Right lobe of liver (tissue), 6 donors: ENCODE measurements at regions not wholly inside any gene's neighbourhood (a gene's known extent, or its start where the extent isn't known, plus 50 kb on each side); places are given as distances from the start of the nearest gene placed in this dataset.

Source experiments
- ATAC-seq, 4 donors: fragments of 200-7000 bp; cut with Tn5 transposase; one replicate each; pipeline ENCODE4 v1.9.1; 2020; ENCODE audit warnings: mild to moderate bottlenecking in 4 of 4, moderate library complexity in 4 of 4
- DNase-seq, 3 donors: peaks; one replicate each; pipeline ENCODE4 v3.0.0-alpha.2; 2020
- H3K27ac ChIP-seq, 3 donors: fragments of 200-600 bp; one replicate each; pipeline ENCODE4 v1.8.0; 2022
- H3K27me3 ChIP-seq, 2 donors: fragments of 200-600 bp; one replicate each; pipeline ENCODE4 v1.8.0; 2022
- H3K36me3 ChIP-seq, 4 donors: fragments of 200-600 bp; sonication (generic) in 1 of 4; one replicate each; pipeline versions ENCODE4 v1.5.1 to v1.8.0; 2017 to 2022; ENCODE audit warnings: control low read depth in 1 of 4
- H3K4me1 ChIP-seq, 4 donors: fragments of 200-600 bp; sonication (generic) in 1 of 4; one replicate each; pipeline versions ENCODE4 v1.5.1 to v1.8.0; 2017 to 2022; ENCODE audit warnings: control low read depth in 1 of 4
- H3K4me3 ChIP-seq, 3 donors: fragments of 200-600 bp; one replicate each; pipeline ENCODE4 v1.8.0; 2022
- H3K9me3 ChIP-seq, 4 donors: fragments of 200-600 bp; sonication (generic) in 1 of 4; one replicate each; pipeline versions ENCODE4 v1.5.1 to v1.8.0; 2017 to 2022; ENCODE audit warnings: control low read depth in 1 of 4
- POLR2A ChIP-seq: fragments of 450-650 bp; IDR thresholded peaks from one replicate; pipeline ENCODE4 v1.6.1; 2017; ENCODE audit warnings: antibody characterized with exemption, mild to moderate bottlenecking
- WGBS: methylation state at CpG from one replicate; pipeline ENCODE4 v1.1.6; 2018; ENCODE audit warnings: low coverage, low lambda C conversion rate; ENCODE audit not compliant: insufficient coverage; ENCODE audit errors: missing lambda C conversion rate; 5-methylcytosine and 5-hydroxymethylcytosine counted together
- intact Hi-C, 2 donors: fragments of 100-400 bp; cut with DNase I; formaldehyde crosslinking; loops; one replicate each; pipeline versions ENCODE4 v1.11.2 to v1.14.1; 2022
- TF ChIP-seq, protein P1 (sequence below), 4 donors: fragments of 200-600 bp in 3 of 4; fragments of 450-650 bp in 1 of 4; IDR thresholded peaks; one replicate each; pipeline versions ENCODE4 v1.5.1 to v1.8.0; 2016 to 2022; ENCODE audit warnings: antibody characterized with exemption in 4 of 4, mild to moderate bottlenecking in 2 of 4
- donor health status: DM: no; HTN: yes; CAD: no.
- donor health status: DM: no; HTN: no; CAD: no.
- donor health status: DM: no; HTN: no; CAD: no.
- donor health status: DM: no; HTN: yes; CAD: no.
- donor health status: DM: no; HTN: yes; CAD: no.

DNA sequence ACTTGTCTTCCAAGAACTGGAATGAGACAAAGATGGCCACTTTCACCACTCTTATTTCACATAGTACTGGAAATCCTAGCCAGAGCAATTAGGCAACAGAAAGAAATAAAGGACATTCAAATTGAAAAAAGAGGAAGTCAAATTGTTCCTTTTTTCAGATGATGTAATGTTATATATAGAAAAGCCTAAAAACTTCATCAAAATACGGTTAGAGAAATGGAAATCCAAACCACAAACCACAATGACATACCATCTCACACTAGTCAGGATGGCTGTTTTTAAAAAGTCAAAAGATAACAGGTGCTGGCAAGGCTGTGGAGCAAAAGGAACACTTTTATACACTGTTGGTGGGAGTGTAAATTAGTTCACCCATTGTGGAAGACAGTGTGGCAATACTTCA lies 113.3 kb upstream of the SPRY2 start:
- Histone ChIP-seq H3K27ac (no peak overlapping the region), H3K4me3 (no peak overlapping the region), H3K4me1 (no peaks in the 10 kb centered on the region), H3K9me3 (no peaks in the 10 kb centered on the region), H3K36me3 (no peaks in the 10 kb centered on the region), H3K27me3 (no peaks in the 10 kb centered on the region)
- TF ChIP-seq, protein P1, sequence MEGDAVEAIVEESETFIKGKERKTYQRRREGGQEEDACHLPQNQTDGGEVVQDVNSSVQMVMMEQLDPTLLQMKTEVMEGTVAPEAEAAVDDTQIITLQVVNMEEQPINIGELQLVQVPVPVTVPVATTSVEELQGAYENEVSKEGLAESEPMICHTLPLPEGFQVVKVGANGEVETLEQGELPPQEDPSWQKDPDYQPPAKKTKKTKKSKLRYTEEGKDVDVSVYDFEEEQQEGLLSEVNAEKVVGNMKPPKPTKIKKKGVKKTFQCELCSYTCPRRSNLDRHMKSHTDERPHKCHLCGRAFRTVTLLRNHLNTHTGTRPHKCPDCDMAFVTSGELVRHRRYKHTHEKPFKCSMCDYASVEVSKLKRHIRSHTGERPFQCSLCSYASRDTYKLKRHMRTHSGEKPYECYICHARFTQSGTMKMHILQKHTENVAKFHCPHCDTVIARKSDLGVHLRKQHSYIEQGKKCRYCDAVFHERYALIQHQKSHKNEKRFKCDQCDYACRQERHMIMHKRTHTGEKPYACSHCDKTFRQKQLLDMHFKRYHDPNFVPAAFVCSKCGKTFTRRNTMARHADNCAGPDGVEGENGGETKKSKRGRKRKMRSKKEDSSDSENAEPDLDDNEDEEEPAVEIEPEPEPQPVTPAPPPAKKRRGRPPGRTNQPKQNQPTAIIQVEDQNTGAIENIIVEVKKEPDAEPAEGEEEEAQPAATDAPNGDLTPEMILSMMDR (IDR thresholded peaks at IDR 0.05): no peak
- TF ChIP-seq POLR2A: no peak
- 60% methylated on average over 1 of the region's 1 CpG for WGBS
- intact Hi-C loops: no loop called here
- DNase-seq (no peak), ATAC-seq (peak in 1 of 4 donors; percentile 28)

DNA sequence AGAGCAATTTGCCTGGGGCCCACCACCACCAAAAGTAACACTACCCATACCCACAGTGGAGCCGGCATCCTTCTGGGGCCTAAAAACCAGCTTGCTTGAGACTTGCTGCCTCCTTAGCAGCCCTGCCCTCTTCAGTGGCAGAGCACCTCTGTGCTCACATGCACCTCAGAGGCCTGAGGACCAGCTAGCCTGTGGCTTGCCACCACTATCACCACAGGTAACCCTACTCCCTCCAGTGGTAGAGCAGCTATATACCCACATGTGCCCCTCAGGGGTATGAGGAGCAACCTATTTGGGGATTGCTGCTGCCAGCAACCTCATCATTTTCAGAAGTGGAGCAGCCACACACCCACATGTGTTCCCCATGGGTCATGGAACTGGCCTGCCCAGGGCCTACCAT lies 111.4 kb upstream of the SPRY2 start:
- intact Hi-C loops: no loop called here
- ATAC-seq (peak in 1 of 4 donors; percentile 32), DNase-seq (no peak)
- no peaks in the 10 kb centered on the region for H3K27me3 ChIP-seq
- H3K4me3 ChIP-seq: no peak overlapping the region
- TF ChIP-seq, protein P1 (IDR thresholded peaks at IDR 0.05): no peak
- no peak for TF ChIP-seq POLR2A
- no peak overlapping the region for H3K27ac ChIP-seq
- peaks cover 0 to 5% (median 0%) of the 10 kb centered on the region in 4 donors for H3K4me1 ChIP-seq
- WGBS: no CpG with 5 or more reads among the region's 1 CpG
- H3K36me3 ChIP-seq: no peaks in the 10 kb centered on the region
- no peaks in the 10 kb centered on the region for H3K9me3 ChIP-seq

DNA sequence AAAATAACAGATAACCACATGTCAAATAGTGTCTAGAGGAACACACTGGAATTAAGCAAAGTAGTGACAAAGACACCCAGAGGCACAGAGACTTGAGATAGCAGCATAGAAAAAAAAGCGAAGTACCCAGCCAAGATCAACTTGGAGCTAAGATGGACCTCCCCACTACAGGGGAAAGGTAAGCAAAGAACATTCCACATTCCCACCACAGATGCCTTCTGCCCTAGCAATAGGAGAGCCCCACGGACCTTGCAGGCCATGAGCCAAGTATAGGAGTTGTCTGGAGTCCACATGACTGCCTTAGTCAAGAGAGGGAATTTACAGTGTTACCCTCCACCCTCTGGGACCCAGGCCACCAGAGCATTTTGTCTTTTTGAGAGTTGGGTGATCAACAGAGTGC lies 110.7 kb upstream of the SPRY2 start:
- no peaks in the 10 kb centered on the region for H3K27me3 ChIP-seq
- TF ChIP-seq, protein P1 (IDR thresholded peaks at IDR 0.05): no peak
- TF ChIP-seq POLR2A: no peak
- no CpG with 5 or more reads among the region's 2 CpGs for WGBS
- DNase-seq: no peak
- intact Hi-C loops: no loop called here
- H3K36me3 ChIP-seq: no peaks in the 10 kb centered on the region
- no peak for ATAC-seq
- no peaks in the 10 kb centered on the region for H3K9me3 ChIP-seq
- H3K4me1 ChIP-seq: peaks cover 0 to 5% (median 0%) of the 10 kb centered on the region in 4 donors
- no peak overlapping the region for H3K27ac ChIP-seq
- H3K4me3 ChIP-seq: no peak overlapping the region

DNA sequence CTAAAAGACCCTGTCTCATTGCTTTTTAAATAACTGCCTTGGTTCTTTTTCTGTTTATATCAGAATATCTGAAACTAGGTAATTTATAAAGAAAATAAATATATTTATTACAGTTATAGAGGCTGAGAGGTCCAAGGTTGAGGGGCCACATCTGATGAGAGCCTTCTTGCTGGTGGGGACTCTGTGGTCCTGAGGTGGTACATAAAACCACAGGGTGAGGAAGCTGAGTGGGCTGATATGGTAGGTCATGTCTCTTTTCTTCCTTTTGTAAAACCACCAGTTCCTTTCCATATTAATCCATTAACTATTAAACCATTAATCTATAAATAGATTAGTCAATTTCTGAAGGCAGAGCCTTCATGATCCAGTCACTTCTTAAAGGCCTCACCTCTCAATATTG lies 109.5 kb upstream of the SPRY2 start:
- H3K4me1 ChIP-seq: peaks cover 0 to 5% (median 0%) of the 10 kb centered on the region in 4 donors
- TF ChIP-seq POLR2A: no peak
- TF ChIP-seq, protein P1 (IDR thresholded peaks at IDR 0.05): no peak
- H3K9me3 ChIP-seq: no peaks in the 10 kb centered on the region
- intact Hi-C loops: no loop called here
- H3K36me3 ChIP-seq: no peaks in the 10 kb centered on the region
- H3K27me3 ChIP-seq: no peaks in the 10 kb centered on the region
- no peak overlapping the region for H3K4me3 ChIP-seq
- ATAC-seq: no peak
- H3K27ac ChIP-seq: no peak overlapping the region
- DNase-seq: no peak

DNA sequence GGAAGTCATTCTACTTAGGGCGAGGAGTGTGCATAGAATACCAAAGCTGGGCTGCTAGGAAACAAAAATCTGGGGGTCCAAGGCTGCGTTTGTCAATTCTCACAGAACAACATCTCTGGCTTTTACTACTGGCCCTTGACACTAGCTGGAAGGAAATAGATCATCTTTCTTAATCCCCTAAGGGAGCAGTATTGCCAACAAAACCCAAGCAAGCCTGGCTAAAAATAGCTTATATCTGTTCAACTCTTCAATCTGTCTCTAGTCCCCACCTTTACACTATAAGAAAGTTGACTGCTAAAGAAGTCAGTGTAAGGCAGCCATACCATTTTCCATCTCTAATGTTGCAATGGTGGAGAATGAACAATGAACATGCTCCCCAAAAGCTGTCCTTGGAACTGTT lies 107.8 kb upstream of the SPRY2 start:
- no peak for ATAC-seq
- Histone ChIP-seq H3K4me3 (no peak overlapping the region), H3K4me1 (peaks cover 0 to 20% (median 8%) of the 10 kb centered on the region in 4 donors), H3K27ac (no peak overlapping the region), H3K9me3 (no peaks in the 10 kb centered on the region), H3K27me3 (no peaks in the 10 kb centered on the region), H3K36me3 (no peaks in the 10 kb centered on the region)
- TF ChIP-seq POLR2A: no peak
- TF ChIP-seq, protein P1 (IDR thresholded peaks at IDR 0.05): no peak
- intact Hi-C loops: no loop called here
- no peak for DNase-seq
- 100% methylated on average over 1 of the region's 2 CpGs for WGBS
